BLaER1 treated with 17β-estradiol and CSF1 and Interleukin-3, amounts not matched to agents 10 nM and 100 nM (cell line): ENCODE measurements at regions not wholly inside any gene's neighbourhood (a gene's known extent, or its start where the extent isn't known, plus 50 kb on each side); places are given as distances from the start of the nearest gene placed in this dataset.
"Not testable (repeated sequence)": the region's sequence is repeated elsewhere in the genome, so short reads cannot be mapped to it uniquely, and the experiment has no call there.

Experiments used
- H3K27ac ChIP-seq, 11 experiments: shearing (Covaris generic); formaldehyde crosslinking; 2 replicates each; pipeline ENCODE4 v1.8.1; 2022
- H3K27me3 ChIP-seq, 11 experiments: shearing (Covaris generic); formaldehyde crosslinking; 2 replicates each; pipeline ENCODE4 v1.8.1; 2022
- H3K36me3 ChIP-seq, 11 experiments: shearing (Covaris generic); formaldehyde crosslinking; 2 replicates each; pipeline ENCODE4 v1.8.1; 2022
- H3K4me1 ChIP-seq, 10 experiments: shearing (Covaris generic); formaldehyde crosslinking; 2 replicates each; pipeline ENCODE4 v1.8.1; 2022
- H3K4me2 ChIP-seq, 11 experiments: shearing (Covaris generic); formaldehyde crosslinking; 2 replicates each; pipeline ENCODE4 v1.8.1; 2022
- H3K4me3 ChIP-seq, 10 experiments: shearing (Covaris generic); formaldehyde crosslinking; 2 replicates each; pipeline ENCODE4 v1.8.1; 2022
- H3K9ac ChIP-seq, 11 experiments: shearing (Covaris generic); formaldehyde crosslinking; 2 replicates each; pipeline ENCODE4 v1.8.1; 2022
- H3K9me3 ChIP-seq, 11 experiments: shearing (Covaris generic); formaldehyde crosslinking; replicated peaks in 1 of 11; 2 replicates each; pipeline ENCODE4 v1.8.1; 2022
- H4K20me1 ChIP-seq, 11 experiments: shearing (Covaris generic); formaldehyde crosslinking; 2 replicates each; pipeline ENCODE4 v1.8.1; 2022
- Cebpa-rat ChIP-seq, 11 experiments: shearing (Covaris generic); IDR thresholded peaks; 2 replicates each; pipeline ENCODE4 v1.8.1; 2022

GRCh38 chr19:27718234-27718633, 1494.7 kb downstream of the UQCRFS1 start:
- H3K9ac ChIP-seq = no peak overlapping the region
- peaks cover 0 to 2% (median 0%) of the 10 kb centered on the region in 11 experiments; a peak in 1 of 22 replicates for H3K36me3 ChIP-seq
- no peak overlapping the region for H3K27ac ChIP-seq
- H3K9me3 ChIP-seq = peaks cover 13 to 49% (median 22%) of the 10 kb centered on the region in 11 experiments
- H4K20me1 ChIP-seq = no peaks in the 10 kb centered on the region
- no peak overlapping the region for H3K4me3 ChIP-seq
- no peak overlapping the region for H3K4me2 ChIP-seq
- TF ChIP-seq Cebpa-rat (IDR thresholded peaks at IDR 0.05) = no peak
- H3K4me1 ChIP-seq = no peaks in the 10 kb centered on the region
- H3K27me3 ChIP-seq = no peaks in the 10 kb centered on the region

GRCh38 chr19:27717825-27718224, 1495.1 kb downstream of the UQCRFS1 start:
- H3K27ac ChIP-seq = no peak overlapping the region
- H3K4me2 ChIP-seq = no peak overlapping the region
- H3K9ac ChIP-seq = no peak overlapping the region
- H3K36me3 ChIP-seq = no peaks in the 10 kb centered on the region
- H4K20me1 ChIP-seq = no peaks in the 10 kb centered on the region
- H3K4me3 ChIP-seq = no peak overlapping the region
- peaks cover 9 to 45% (median 17%) of the 10 kb centered on the region in 11 experiments; a peak in 20 of 22 replicates for H3K9me3 ChIP-seq
- TF ChIP-seq Cebpa-rat (IDR thresholded peaks at IDR 0.05) = no peak
- no peaks in the 10 kb centered on the region for H3K4me1 ChIP-seq
- no peaks in the 10 kb centered on the region for H3K27me3 ChIP-seq

- Histone ChIP-seq H3K9me3 (peaks cover under 1 to 38% (median 13%) of the 10 kb centered on the region in 11 experiments; a peak in 12 of 22 replicates), H3K9ac (no peak overlapping the region), H3K27ac (no peak overlapping the region), H3K4me1 (no peaks in the 10 kb centered on the region), H3K4me3 (no peak overlapping the region), H3K4me2 (no peak overlapping the region), H3K27me3 (no peaks in the 10 kb centered on the region), H4K20me1 (no peaks in the 10 kb centered on the region), H3K36me3 (no peaks in the 10 kb centered on the region)
- no peak for TF ChIP-seq Cebpa-rat (IDR thresholded peaks at IDR 0.05)
These were observed 1496.0 kb downstream of the UQCRFS1 start for GRCh38 chr19:27716922-27717321.

GRCh38 chr19:27714857-27715256, 1498.1 kb downstream of the UQCRFS1 start:
- no peaks in the 10 kb centered on the region for H4K20me1 ChIP-seq
- H3K36me3 ChIP-seq = no peaks in the 10 kb centered on the region
- no peak overlapping the region for H3K4me3 ChIP-seq
- peaks cover 0 to 27% (median 7%) of the 10 kb centered on the region in 11 experiments; a peak in 8 of 22 replicates for H3K9me3 ChIP-seq
- no peaks in the 10 kb centered on the region for H3K27me3 ChIP-seq
- H3K4me2 ChIP-seq = no peak overlapping the region
- H3K27ac ChIP-seq = no peak overlapping the region
- no peaks in the 10 kb centered on the region for H3K4me1 ChIP-seq
- TF ChIP-seq Cebpa-rat (IDR thresholded peaks at IDR 0.05) = no peak
- no peak overlapping the region for H3K9ac ChIP-seq

DNA sequence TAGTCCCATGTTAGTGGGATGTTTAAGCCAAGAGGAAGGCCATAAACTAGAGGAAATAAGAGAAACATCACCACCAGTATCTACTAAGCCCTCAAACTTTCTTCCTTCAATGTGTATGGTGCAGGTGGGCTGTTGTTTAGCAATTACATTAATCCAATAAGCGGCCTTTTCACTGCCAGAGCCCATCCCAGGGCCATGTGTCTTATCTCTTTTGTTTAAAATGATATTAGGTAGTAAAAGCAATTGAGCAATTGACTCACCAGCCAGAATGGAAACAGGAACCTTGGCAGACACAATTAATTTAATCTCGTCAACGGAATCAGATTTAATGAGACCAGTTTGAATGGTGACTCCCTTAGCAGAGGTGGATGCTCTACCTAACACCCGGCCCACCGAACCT, 1503.5 kb downstream of the UQCRFS1 start:
- Histone ChIP-seq H3K4me3 (no peak overlapping the region), H4K20me1 (no peaks in the 10 kb centered on the region), H3K9ac (no peak overlapping the region), H3K4me2 (no peak overlapping the region), H3K36me3 (no peaks in the 10 kb centered on the region), H3K27me3 (no peaks in the 10 kb centered on the region), H3K27ac (no peak overlapping the region), H3K9me3 (0 out of 22 replicates have a peak, but pooled peaks cover 0 to 3% (median 0%) of the 10 kb centered on the region in 11 experiments), H3K4me1 (no peaks in the 10 kb centered on the region)
- no peak for TF ChIP-seq Cebpa-rat (IDR thresholded peaks at IDR 0.05)

DNA sequence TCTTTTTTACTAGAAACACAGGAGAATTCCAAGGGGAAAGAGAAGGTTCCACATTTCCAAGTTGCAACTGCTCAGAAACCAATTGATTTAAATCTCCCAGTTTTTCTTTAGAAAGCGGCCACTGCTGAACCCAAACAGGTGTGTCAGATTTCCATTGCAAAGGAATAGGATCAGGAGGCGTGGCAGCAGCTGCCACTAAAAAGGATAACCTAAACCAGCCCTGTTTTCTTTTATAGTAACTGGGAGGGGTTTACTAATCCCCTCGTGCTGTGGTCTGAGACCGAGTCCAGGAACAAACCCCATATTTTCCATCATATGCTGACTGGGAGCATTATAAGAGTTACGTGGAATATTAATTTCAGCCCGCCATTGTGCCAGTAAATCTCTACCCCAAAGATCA, 1504.0 kb downstream of the UQCRFS1 start:
- H4K20me1 ChIP-seq, H3K27ac ChIP-seq, H3K4me1 ChIP-seq, H3K4me3 ChIP-seq, H3K4me2 ChIP-seq, H3K9ac ChIP-seq, H3K9me3 ChIP-seq, H3K27me3 ChIP-seq, H3K36me3 ChIP-seq: not testable (repeated sequence)

GRCh38 chr19:27707026-27707425, 1505.9 kb downstream of the UQCRFS1 start:
- not testable (repeated sequence) for H3K9me3 ChIP-seq, H3K4me3 ChIP-seq, H3K9ac ChIP-seq, H3K36me3 ChIP-seq, H4K20me1 ChIP-seq, H3K27ac ChIP-seq, H3K27me3 ChIP-seq, H3K4me1 ChIP-seq, H3K4me2 ChIP-seq

GRCh38 chr19:27705896-27706295, 1507.1 kb downstream of the UQCRFS1 start:
- Histone ChIP-seq H3K9ac (no peak overlapping the region), H3K9me3 (peaks cover 1 to 12% (median 7%) of the 10 kb centered on the region in 11 experiments; a peak in 12 of 22 replicates), H3K36me3 (no peaks in the 10 kb centered on the region), H3K4me2 (no peak overlapping the region), H3K4me1 (no peaks in the 10 kb centered on the region), H4K20me1 (no peaks in the 10 kb centered on the region), H3K27me3 (no peaks in the 10 kb centered on the region), H3K4me3 (no peak overlapping the region), H3K27ac (no peak overlapping the region)
- TF ChIP-seq Cebpa-rat (IDR thresholded peaks at IDR 0.05) = no peak

DNA sequence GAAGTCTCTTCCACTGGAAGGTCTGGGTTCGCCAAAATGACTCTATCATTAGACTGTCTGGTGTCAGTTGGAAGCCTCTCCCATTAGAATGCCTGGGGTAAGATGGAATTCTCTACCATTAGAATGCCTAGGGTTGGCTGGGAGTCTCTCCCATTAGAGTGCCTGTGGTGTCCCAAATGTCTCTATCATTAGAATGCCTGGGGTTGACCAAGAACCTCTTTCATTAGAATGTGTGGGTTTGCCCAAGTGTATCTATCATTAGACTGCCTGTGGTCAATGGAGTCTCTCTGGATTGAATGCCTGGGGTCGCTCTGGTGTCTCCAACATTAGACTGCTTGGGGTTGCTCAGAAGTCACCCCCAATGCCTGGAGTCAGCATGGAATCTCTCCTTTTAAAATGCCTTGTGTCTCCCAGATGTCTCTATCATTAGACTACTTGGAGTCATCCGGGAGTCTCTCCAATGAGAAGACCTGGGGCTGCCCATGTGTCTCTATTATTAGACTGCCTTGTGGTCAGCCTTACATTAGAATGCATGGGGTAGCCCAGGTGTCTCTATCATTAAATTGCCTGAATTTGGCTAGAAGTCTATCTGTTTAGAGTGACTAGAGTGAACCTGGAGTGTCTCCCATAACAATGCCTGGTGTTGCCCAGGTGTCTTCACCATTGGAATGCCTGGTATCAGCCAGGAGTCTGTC, 1518.4 kb downstream of the UQCRFS1 start:
- H4K20me1 ChIP-seq = no peaks in the 10 kb centered on the region
- no peaks in the 10 kb centered on the region for H3K4me1 ChIP-seq
- TF ChIP-seq Cebpa-rat (IDR thresholded peaks at IDR 0.05) = no peak
- H3K9me3 ChIP-seq = peaks cover 0 to 4% (median 0%) of the 10 kb centered on the region in 11 experiments; a peak in 6 of 22 replicates
- H3K4me2 ChIP-seq = no peak overlapping the region
- no peak overlapping the region for H3K9ac ChIP-seq
- H3K27ac ChIP-seq = no peak overlapping the region
- H3K4me3 ChIP-seq = no peak overlapping the region
- no peaks in the 10 kb centered on the region for H3K27me3 ChIP-seq
- no peaks in the 10 kb centered on the region for H3K36me3 ChIP-seq

DNA sequence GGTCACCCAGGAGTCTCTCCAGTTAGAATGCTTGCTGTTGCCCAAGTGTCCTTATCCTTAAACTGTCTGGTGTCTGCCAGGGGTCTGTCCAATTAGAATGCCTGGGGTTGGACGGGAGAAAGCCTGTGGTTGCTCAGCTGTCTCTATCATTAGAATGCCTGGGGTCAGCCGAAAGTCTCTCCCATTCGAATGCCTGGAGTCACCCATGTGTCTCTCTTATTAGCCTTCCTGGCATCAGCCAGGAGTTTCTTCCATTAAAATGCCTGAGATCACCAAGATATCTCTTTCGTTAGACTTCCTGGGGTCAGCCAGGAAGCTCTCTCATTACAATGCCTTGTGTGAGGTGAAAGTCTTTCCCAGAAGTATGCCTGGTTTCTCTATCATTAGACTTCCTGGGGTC, 1521.0 kb downstream of the UQCRFS1 start:
- no peak overlapping the region for H3K4me3 ChIP-seq
- no peak overlapping the region for H3K27ac ChIP-seq
- no peak for TF ChIP-seq Cebpa-rat (IDR thresholded peaks at IDR 0.05)
- H3K9ac ChIP-seq = no peak overlapping the region
- H3K4me2 ChIP-seq = no peak overlapping the region
- no peaks in the 10 kb centered on the region for H4K20me1 ChIP-seq
- H3K9me3 ChIP-seq = peaks cover 0 to 4% (median 0%) of the 10 kb centered on the region in 11 experiments; a peak in 5 of 22 replicates
- H3K27me3 ChIP-seq = no peaks in the 10 kb centered on the region
- no peaks in the 10 kb centered on the region for H3K36me3 ChIP-seq
- no peaks in the 10 kb centered on the region for H3K4me1 ChIP-seq
